HFF-Myc (cell line): ENCODE measurements at regions not wholly inside any gene's neighbourhood (a gene's known extent, or its start where the extent isn't known, plus 50 kb on each side); places are given as distances from the start of the nearest gene placed in this dataset.
"Not testable (repeated sequence)": the region's sequence is repeated elsewhere in the genome, so short reads cannot be mapped to it uniquely, and the experiment has no call there.

Source experiments
- DNase-seq: peaks from one replicate; pipeline ENCODE4 v3.0.0-alpha.2; 2011; ENCODE audit warnings: low read depth; ENCODE audit errors: extremely low read depth
- H3K4me3 ChIP-seq: replicated peaks from 2 replicates; pipeline ENCODE4 v1.5.1; 2011; ENCODE audit warnings: low read depth, mild to moderate bottlenecking, control low read depth, low read length
- TF ChIP-seq, protein P1 (sequence below): IDR thresholded peaks from 2 replicates; pipeline ENCODE4 v1.5.1; 2012; ENCODE audit warnings: mild to moderate bottlenecking, low read depth, low read length, control low read depth; ENCODE audit errors: missing control alignments

DNA sequence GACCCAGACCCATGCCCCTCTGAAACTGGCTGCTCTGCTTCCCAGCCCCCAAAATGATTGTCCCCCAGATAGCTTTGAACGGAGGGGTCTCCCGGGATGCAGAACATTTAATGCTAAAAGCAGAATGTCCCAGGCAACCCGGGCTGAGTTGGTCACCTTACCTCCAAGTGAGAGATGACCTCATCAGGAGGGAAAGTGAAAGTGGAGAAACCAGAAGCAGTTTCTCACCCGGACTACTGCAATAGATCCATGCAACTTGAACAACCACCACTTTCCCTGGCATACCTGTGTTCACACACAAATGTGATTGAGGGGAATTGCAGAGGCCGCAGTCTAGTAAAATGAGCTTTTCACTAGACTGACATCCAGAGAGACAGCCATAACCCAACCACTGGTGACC is 75.3 kb upstream of the NPAS2 start:
- no peak for DNase-seq
- no peak overlapping the region for H3K4me3 ChIP-seq
- TF ChIP-seq, protein P1, sequence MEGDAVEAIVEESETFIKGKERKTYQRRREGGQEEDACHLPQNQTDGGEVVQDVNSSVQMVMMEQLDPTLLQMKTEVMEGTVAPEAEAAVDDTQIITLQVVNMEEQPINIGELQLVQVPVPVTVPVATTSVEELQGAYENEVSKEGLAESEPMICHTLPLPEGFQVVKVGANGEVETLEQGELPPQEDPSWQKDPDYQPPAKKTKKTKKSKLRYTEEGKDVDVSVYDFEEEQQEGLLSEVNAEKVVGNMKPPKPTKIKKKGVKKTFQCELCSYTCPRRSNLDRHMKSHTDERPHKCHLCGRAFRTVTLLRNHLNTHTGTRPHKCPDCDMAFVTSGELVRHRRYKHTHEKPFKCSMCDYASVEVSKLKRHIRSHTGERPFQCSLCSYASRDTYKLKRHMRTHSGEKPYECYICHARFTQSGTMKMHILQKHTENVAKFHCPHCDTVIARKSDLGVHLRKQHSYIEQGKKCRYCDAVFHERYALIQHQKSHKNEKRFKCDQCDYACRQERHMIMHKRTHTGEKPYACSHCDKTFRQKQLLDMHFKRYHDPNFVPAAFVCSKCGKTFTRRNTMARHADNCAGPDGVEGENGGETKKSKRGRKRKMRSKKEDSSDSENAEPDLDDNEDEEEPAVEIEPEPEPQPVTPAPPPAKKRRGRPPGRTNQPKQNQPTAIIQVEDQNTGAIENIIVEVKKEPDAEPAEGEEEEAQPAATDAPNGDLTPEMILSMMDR, result no peak

DNA sequence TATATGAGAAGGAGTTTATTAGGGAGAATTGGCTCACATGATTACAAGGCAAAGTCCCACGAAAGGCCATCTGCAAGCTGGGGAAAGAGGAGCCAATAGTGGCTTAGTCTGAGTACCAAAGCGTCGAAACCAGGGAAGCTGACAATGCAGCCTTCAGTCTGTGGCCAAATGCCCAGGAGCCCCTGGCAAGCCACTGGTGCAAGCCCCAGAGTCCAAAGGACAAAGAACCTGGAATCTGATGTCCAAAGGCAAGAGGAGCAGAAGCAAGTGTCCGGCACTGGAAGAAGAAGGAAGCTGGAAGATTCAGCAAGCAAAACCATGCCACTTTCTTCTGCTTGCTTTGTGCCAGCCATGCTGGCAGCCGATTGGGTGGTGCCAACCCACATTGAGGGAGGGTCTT is 74.3 kb upstream of the NPAS2 start:
- no peak for DNase-seq
- TF ChIP-seq, protein P1, result no peak

DNA sequence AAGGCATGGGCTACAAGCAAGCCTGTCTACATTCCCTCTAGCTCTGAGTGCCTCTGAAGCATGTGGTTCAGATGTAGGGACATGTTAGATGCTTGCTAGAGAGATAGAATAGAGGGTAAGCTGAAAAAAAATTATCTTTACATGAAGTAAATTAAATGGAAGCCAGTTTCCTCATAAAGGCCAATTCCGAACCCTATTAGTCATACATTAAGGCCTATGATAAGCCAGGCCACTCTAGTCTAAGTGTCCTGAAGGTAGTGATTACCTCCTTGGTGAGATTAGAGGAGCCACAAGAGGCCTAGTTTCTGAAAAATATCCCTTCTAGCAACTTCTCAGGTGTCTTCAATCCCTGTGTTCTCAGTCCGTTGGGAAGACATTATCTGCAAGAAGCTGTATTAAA is 72.4 kb upstream of the NPAS2 start:
- DNase-seq, result no peak
- H3K4me3 ChIP-seq, result no peak overlapping the region
- TF ChIP-seq, protein P1, result no peak

More for the DNA sequence above, 74.3 kb upstream of the NPAS2 start:
- H3K4me3 ChIP-seq, result no peak overlapping the region

DNA sequence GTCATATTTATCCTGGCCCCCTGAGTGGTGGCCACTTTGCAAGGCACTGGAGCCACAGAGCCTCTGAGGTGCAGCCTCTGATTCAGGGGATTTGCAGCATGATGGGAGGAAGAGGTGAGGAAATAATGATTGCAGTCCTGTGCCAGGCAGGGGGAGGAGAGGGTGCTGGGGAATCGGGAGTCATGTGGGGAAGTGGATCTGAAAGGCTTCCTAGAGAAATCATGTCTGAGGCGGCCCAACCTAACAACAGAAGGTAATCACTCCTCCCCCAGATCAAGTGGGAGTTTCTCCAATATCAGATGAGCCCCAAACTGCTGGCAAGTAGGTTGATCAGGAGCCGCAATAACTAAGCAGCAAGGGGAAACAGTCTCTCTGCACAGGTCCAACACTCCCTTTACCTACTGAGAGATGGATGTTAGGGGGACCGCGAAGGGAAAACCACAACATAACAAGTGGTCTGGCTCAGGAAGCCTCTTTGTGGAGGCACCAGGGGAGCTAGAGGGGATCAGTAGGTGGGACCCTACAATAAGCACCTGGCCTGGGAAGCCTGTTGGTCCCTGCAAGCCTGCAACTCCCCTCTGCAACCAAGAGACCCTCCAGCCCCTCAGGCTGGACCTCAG is 71.8 kb upstream of the NPAS2 start:
- TF ChIP-seq, protein P1, result no peak

DNA sequence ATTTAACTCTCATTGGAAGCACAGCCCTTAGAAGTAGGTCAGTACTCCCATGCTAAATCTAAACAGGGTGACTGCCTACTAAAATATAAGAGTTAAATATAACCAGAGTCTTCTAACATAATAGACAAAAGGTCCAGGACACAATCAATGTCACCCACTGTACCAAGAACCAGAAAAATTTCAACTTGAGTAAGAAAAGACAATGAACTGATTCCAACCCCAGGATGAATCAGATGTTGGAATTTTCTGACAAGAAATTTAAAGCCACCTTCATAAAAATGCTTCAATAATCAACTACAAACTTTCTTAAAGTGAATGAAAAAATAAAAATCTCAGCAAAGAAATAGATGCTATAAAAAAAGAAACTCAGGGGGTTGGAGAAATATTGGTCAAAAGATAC is 71.3 kb upstream of the NPAS2 start:
- TF ChIP-seq, protein P1, result no peak
- no peak for DNase-seq
- H3K4me3 ChIP-seq, result no peak overlapping the region

More for the DNA sequence above, 71.8 kb upstream of the NPAS2 start:
- DNase-seq, result no peak
- no peak overlapping the region for H3K4me3 ChIP-seq

DNA sequence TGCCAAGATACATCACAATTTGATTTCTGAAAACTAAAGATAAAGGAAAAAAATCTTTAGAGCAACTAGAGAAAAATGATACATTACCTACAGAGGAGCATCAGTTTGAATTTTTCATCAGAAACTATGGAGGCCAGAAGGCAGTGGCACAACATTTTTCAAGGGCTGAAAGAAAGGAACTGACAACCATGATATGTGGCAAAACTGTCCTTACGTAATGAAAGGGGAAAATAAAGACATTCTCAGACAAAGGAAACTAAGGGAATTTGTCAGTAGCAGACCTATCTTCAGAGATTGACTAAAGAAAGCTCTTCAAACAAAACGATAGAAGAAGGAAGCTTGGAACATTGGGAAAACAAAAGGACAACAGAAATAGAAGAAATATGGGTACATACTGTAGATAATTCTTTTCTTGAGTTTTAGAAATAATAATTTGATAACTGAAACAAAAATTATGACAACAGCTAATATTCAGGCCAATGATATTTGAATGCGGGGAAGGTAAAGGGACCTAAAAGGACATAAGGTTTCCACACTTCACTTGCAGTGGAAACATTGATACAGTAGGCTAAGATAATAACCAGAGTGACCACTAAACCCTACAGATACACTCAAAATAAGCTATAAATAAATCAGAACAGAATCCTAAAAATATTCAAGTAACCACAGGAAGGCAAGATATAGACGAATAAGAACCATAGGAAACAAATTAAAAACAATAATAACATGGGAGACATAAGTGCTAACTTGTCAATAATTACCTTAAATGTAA is 70.0 kb upstream of the NPAS2 start:
- TF ChIP-seq, protein P1, result no peak
- H3K4me3 ChIP-seq, result no peak overlapping the region
- DNase-seq, result no peak

DNA sequence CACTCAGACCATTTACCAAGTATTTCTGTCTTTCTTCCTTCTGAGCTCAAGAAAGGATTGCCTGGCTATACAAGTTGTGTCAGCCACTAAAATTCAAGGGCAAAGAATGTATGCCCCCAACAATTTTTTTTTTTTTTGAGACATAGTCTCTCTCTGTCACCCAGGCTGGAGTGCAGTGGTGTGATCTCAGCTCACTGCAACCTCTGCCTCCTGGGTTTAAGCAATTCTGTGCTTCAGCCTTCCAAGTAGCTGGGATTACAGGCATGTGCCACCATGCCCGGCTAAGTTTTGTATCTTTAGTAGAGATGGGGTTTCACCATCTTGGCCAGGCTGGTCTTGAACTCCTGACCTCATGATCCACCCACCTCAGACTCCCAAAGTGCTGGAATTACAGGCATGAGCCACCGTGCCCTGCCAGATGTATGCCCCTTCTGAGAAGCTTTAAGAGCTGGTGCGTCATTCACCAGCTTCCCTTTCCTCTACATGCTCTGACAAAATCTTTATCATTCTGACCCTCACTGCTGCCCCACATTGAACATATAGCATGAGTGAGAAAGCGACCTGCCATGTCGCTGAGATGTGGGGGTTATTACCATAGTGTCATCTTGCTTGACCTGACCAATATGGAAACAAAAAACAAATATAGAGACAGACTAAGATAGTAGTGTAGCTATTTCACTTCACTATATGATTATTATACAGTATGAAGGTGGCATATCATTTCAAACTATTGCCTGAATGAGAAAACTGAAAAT is 67.9 kb upstream of the NPAS2 start:
- H3K4me3 ChIP-seq, DNase-seq: not testable (repeated sequence)
